GM18868 (cell line): ENCODE measurements at regions not wholly inside any gene's neighbourhood (a gene's known extent, or its start where the extent isn't known, plus 50 kb on each side); places are given as distances from the start of the nearest gene placed in this dataset.
"Not testable (repeated sequence)": the region's sequence is repeated elsewhere in the genome, so short reads cannot be mapped to it uniquely, and the experiment has no call there.

Experiments
- ATAC-seq: cut with Tn5 transposase; IDR thresholded peaks from one replicate; pipeline ENCODE4 v1.9.1; 2021; ENCODE audit warnings: mild to moderate bottlenecking, moderate library complexity; ENCODE audit not compliant: unreplicated experiment

- no peak for ATAC-seq
Observed at GRCh38 chr14:88929656-88930436, 105.4 kb downstream of the TTC8 start.

- no peak for ATAC-seq
Observed at GRCh38 chr14:88931321-88932110, 107.1 kb downstream of the TTC8 start.

- no peak for ATAC-seq
Observed at GRCh38 chr14:88933191-88933590, 108.7 kb downstream of the TTC8 start.

GRCh38 chr14:88934351-88934806 lies 109.9 kb downstream of the TTC8 start:
- ATAC-seq: no peak

- no peak for ATAC-seq
Observed at GRCh38 chr14:88935083-88935482, 110.6 kb downstream of the TTC8 start.

GRCh38 chr14:88937706-88938105 lies 113.3 kb downstream of the TTC8 start:
- no peak for ATAC-seq

GRCh38 chr14:88940671-88941070 lies 116.2 kb downstream of the TTC8 start:
- no peak for ATAC-seq

- ATAC-seq: no peak
Observed at GRCh38 chr14:88941414-88941813, 117.0 kb downstream of the TTC8 start.

- no peak for ATAC-seq
Observed at GRCh38 chr14:88947646-88948598, 123.5 kb downstream of the TTC8 start.

GRCh38 chr14:88950069-88950468 lies 125.6 kb downstream of the TTC8 start:
- no peak for ATAC-seq

- ATAC-seq: no peak
Observed at GRCh38 chr14:88951370-88951769, 126.9 kb downstream of the TTC8 start.

- ATAC-seq: no peak
Observed at GRCh38 chr14:88952901-88953300, 128.4 kb downstream of the TTC8 start.

- ATAC-seq: no peak
Observed at GRCh38 chr14:88955455-88955854, 131.0 kb downstream of the TTC8 start.

- ATAC-seq: no peak
Observed at GRCh38 chr14:88960496-88960895, 136.0 kb downstream of the TTC8 start.

- ATAC-seq: no peak
Observed at GRCh38 chr14:88961214-88961613, 136.8 kb downstream of the TTC8 start.

- no peak for ATAC-seq
Observed at GRCh38 chr14:88962356-88962755, 137.9 kb downstream of the TTC8 start.

GRCh38 chr14:88967299-88967698 lies 142.8 kb downstream of the TTC8 start:
- no peak for ATAC-seq

- ATAC-seq: no peak
Observed at GRCh38 chr14:88975043-88975830, 150.8 kb downstream of the TTC8 start.

GRCh38 chr14:88975926-88976325 lies 151.5 kb downstream of the TTC8 start:
- ATAC-seq: no peak

GRCh38 chr14:88980907-88981306 lies 156.5 kb downstream of the TTC8 start:
- not testable (repeated sequence) for ATAC-seq
